GM21619 (cell line): ENCODE measurements at regions not wholly inside any gene's neighbourhood (a gene's known extent, or its start where the extent isn't known, plus 50 kb on each side); places are given as distances from the start of the nearest gene placed in this dataset.

Experiments used
- ATAC-seq: cut with Tn5 transposase; IDR thresholded peaks from one replicate; pipeline ENCODE4 v1.9.1; 2021; ENCODE audit not compliant: unreplicated experiment

DNA sequence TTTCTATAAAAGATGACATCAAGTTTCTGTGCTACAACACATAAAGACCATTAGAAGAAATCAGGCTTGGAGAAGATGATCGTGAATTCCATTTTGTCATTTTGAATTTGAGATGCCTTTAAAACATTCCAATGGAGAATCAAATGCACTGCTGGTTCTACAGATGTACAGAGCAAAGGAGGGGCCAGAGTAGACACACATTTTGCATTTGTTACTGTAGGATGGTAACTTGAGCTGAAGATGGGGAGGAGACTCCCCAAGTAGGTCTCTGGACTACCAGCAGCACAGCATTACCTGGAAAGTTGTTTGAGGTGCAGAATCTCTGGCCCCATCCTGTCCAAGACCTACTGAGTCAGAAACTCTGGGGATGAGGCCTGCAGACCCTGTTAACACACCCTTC lies 121.6 kb upstream of the RALGAPA2 start:
- ATAC-seq = no peak

DNA sequence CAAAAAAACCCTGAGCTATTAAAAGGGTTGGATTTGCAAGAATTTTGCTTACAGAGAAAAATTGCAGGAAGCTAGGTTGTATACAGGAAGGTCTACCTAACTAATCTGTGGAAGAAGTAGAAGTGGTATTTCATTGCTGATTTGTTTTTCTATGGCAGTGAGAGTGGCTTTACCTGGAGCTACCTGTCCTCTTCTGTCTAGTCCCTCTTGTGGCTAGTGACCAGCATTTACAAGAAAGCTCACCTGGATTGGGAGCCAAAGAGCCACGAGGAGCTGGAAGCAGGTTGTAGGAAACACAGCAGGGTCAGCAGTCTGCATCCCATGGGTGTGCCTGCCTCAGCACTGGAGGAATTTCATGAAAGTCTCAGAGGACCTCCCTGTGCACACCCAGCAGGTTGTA lies 120.3 kb upstream of the RALGAPA2 start:
- no peak for ATAC-seq

DNA sequence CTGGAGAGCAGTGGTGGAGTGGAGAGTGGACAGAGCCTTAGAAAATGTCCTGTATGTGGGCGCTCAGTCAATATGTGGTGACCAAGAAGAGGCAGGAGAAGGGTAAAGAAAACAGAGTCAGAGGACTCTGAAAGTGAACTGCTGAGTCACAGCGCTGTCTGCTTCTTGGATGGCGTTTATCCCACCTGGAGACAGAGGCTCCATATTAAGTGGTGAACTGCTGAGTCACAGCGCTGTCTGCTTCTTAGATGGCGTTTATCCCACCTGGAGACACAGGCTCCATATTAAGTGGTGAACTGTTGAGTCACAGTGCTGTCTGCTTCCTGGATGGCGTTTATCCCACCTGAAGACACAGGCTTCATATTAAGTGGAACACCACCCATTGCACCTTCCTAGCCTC lies 119.3 kb upstream of the RALGAPA2 start:
- ATAC-seq = no peak

DNA sequence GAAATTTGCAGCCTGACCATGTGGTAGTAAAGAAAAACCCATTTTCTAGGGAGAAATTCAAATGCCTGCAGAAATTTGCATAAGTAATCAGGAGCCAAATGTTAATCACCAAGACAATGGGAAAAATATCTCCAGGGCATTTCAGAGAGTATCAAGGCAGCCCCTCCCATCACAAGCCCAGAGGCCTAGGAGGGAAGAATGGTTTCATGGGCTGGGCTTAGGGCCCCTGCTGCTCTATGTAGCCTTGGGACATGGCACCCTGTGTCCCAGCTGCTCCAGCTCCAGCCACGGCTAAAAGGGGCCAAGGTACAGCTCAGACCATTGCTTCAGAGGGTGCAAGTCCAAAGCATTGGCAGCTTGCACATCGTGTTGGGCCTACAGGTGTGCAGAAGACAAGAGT lies 117.2 kb upstream of the RALGAPA2 start:
- no peak for ATAC-seq

DNA sequence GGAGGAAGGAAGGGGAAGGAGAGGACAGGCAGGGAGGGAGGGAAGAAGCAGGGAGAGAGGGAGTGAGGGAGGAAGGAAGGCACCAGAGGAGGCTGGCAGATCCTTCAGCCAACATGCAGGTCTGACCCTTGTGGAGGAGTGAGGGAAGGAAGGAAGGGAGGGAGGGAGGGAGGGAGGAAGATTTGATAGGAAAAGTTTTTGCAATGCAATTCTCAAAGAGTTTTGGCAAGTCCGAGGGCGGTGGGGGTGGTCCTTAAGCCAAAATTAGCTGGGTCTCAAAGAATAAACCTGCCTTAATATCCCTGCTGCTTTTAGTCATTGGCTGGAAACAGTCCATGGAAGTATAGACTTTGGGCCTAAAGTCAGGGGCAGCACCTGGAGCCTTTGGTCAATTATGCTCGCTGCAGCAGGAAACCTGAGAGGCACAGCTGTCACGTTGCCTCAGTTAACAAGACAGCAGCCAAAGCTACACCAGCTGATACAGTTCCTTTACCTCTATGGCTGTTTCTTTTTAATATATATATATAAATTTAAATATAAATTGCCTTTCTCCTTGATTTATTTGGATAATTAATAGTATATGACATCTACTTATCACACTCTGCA lies 115.7 kb upstream of the RALGAPA2 start:
- no peak for ATAC-seq

DNA sequence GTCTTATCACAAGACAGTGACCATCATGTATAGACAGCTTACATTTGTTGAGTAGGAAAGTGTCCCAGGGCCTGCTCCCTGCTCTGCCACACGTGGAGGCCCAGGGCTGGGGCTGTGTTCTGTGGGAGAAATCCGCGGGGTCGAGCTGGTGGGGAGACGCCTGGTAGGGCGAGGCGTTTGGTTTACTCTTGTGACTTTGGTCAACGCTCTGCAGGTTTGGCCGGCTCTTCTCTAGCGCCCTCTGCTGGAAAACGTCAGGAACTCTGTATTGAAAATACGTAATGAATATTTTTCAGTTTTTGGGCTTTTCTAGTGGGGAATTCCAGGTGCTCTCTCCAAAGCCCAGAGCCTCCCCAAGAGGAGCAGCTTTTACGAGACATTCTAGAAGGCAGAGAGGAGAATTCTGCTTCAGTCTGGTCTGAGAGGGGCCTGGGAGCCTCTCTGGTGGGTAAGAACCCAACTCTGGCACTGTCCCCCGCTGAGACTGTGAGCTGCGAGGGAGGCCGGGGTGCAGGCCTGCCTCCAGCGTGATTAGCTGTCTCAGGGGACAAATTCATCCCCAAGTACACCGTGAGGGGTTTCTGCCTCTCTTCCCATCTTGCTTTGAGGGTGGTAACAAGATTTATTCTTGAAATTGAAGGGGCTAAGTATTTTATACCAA lies 112.6 kb upstream of the RALGAPA2 start:
- ATAC-seq = peak; percentile 83

DNA sequence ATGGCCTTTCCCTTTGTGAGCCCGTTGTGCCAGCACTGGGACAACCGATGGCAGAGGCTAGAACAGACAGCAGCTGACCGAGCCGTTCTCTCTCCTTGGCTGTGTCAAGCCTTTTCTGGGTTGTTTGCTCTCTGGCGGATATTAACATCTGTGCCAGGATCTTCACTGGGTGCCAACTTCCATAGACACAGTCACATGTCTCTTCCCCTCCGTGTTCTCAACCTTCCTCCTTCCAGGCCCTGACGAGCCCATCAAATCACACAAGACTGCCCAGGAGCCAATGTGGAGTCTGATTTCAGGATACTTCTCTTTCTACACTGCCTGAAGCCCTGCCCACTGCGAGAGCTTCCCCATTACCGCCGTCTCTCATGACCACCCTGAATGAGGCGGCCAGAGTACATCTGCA lies 111.0 kb upstream of the RALGAPA2 start:
- ATAC-seq = no peak

DNA sequence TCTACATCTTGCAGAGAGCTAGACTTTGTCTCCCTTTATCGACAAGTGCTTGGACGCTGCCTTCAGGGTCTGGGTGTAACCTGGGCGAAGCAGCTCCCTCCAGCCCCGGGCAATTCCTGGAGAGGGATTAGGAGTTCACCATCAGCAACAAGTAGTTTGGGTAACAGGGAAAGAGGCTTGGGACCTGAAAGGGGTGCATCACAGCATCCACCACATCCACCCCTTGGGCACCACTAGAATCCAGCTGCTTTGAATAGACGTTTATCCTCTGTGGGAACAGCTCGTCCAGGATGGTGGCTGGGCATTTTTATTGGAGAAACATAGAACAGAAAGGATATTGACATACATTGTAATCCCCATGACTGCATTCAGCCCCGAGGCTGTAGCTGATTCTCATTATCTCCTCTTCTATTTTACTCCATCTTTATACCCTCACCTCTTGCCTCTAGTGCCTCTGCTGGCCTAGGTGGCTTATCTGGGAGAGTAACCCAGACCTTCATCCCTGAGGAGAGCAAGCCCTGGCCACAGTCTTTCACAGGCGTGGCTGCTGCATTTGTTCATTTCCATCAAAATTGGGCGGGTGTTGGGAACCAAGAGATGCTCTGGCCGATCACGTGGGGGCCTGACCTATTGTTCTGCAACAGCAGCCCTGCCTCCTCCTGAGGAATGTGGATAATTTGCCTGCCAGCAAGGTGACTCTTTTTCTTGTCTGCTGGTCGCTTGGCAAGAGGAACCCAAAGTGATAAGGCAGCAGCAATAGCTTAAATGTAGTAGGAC lies 109.2 kb upstream of the RALGAPA2 start:
- no peak for ATAC-seq

DNA sequence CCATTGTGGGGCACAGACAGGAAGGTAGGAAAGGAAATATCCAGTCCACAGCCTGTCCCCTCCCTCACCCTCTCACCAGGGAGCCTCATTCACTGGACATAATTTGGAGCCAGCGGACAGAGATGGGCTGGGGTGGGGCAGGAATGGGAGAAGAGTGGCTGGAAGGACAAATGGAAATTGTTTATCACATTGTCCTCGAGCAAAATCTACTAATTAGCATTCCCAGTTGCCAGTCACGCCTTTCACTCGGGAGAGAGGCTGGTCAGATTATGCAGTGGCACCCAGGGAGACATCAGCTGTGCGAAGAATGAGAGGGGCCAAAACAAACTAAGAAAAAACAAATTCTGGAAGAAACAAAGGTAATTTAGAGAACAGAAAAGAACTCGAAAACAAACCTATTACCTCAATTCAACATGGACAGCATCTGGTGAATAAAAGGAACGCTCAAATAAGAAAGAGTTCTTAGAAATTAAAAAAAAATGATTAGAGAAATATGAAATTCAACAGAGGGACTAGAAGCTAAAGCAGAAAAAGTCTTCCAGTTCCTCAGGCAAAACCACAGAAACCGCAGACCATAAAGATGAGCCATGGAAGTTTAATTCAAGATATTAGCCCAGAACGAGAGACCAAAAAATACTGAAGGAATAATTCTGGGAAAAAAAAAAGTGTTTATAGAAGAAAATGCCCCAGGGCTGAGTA lies 108.5 kb upstream of the RALGAPA2 start:
- no peak for ATAC-seq

DNA sequence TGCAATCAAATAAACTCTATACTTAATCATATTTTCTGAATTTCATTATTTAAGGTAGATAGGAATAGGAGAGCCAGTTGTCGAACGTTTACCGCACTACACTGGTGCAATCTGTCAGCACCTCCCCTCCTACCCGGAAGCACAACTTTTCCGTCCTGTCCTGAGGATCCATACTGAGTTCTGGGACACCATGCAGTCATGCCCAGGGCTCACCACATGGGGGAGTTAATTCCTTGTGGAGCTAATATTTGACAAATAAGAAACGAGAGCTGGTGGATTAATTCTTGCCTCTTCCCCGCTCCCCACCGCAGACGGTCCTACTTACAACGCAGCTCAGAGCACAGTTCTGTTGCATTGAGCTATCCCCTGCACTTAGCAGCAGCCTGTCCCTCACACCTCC lies 107.7 kb upstream of the RALGAPA2 start:
- ATAC-seq = no peak

DNA sequence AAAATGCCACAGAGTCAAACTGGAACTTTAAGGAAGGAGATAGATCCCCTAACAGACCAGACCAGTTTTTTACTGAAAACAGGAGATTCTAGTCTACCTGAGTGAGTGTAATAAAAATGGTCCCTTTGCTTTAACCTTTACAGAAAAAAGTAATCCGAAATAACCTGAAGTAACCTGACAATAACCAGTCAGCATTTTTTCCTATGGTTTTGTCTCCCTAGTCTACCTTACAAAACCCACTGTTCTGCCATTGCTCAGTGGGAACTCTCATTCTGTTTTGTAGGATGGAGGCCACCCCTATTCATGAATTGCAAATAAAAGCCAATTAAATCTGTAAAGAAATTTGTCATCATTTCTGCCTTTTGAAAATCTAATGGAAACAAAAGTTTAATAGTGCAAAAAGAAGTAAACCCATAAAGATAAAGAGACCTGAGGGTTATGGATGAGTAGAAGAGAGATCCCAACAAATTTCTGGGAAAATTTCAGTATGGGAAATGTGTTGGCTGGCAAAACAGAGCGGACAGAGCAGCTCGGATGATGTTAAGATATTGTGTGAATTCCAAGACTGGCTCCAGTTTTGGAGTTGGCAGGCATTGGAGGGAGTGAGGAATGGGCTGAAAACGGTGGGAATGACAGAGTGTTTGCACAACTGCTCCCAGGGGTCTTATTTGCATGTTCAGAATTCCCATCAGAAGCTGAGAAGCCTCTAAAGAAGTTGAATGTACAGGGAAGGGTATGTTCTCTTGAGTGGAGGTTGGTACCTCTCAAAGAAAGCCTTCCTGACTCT lies 104.7 kb upstream of the RALGAPA2 start:
- no peak for ATAC-seq

DNA sequence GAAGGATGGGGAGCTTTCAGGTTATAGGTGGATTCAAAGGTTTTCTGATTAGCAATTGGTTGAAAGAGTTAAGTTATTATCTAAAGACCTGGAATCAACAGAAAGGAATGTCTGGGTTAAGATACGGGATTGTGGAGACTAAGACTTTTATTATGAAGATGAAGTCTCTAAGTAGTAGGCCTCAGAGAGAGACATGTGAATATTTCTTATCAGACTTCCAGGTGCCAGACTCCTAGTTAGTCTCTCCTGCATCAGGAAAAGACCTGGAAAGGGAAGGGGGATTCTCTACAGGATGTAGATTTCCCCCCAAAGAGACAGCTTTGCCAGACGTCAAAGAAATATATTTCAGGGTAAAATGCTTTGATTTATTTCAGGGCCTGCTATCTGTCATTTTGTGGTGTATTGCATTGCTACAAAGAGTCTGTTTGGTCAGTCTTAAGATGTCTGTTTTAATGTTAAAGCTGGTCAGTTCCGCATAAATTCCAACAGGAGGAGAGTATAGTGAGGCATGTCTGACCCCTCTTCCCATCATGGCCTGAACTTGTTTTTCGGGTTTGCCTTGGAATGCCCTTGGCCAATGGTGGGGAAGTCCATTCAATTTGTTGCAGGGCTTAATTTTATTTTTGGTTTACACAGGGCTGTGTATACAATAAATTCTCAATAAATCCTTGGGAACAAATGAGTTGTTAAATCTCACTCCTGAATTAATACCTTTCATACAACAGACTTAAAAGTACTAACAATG lies 103.4 kb upstream of the RALGAPA2 start:
- no peak for ATAC-seq

DNA sequence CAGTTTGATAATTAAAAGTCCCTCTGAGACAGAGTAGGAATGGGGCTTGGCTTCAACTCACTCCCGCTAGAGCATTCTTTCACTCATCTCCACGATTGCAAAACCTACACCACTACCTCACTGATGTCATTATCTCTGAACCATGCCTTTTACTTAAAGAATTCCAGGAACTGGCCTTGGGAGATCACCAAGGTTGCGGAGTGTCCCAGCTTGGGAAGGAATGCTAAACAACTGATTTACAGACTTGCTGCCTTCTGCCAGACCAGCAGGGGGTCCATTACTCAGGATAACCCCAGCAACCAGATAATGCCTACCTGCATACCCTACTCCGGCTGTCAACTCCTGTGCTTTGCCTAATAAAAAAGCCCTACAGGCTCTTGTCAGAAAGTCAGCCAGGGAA lies 102.2 kb upstream of the RALGAPA2 start:
- no peak for ATAC-seq

DNA sequence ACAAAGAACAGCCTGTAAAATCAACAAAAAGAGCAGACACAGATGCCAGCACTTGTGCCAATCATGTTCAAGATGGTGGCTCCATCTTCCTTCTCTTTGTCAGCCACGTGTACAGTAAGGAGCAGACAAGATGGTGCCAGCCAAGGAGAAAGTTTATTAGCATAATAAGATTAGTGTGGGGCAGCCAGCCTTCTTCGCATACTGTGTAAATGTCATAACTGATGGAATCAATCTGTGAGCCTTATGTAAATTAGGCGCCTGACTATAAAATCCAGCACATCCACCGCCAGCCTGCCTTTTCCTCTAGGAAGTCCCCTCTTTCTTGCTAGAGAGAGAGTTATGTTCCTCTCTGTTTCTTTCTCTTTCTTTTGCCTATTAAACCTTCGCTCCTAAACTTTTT lies 99.7 kb upstream of the RALGAPA2 start:
- ATAC-seq = no peak

DNA sequence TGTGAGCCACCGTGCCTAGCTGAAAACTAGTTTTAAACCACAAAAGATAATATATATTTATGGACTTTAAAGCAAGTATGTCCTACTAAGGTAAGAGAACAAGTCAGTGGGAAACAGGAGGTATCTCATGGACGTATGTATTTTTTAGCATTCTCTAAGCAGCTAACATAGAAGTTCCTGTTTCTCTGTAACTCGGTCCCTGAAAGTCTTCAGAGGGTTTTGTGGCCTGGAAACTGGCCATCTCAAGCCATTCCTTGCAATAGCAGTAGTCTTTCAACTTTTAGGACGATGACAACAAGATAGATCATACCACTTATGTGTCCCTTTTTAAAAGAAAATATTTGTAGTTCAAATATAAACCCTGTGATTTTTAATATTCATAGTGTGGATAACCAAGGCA lies 95.6 kb upstream of the RALGAPA2 start:
- ATAC-seq = no peak

DNA sequence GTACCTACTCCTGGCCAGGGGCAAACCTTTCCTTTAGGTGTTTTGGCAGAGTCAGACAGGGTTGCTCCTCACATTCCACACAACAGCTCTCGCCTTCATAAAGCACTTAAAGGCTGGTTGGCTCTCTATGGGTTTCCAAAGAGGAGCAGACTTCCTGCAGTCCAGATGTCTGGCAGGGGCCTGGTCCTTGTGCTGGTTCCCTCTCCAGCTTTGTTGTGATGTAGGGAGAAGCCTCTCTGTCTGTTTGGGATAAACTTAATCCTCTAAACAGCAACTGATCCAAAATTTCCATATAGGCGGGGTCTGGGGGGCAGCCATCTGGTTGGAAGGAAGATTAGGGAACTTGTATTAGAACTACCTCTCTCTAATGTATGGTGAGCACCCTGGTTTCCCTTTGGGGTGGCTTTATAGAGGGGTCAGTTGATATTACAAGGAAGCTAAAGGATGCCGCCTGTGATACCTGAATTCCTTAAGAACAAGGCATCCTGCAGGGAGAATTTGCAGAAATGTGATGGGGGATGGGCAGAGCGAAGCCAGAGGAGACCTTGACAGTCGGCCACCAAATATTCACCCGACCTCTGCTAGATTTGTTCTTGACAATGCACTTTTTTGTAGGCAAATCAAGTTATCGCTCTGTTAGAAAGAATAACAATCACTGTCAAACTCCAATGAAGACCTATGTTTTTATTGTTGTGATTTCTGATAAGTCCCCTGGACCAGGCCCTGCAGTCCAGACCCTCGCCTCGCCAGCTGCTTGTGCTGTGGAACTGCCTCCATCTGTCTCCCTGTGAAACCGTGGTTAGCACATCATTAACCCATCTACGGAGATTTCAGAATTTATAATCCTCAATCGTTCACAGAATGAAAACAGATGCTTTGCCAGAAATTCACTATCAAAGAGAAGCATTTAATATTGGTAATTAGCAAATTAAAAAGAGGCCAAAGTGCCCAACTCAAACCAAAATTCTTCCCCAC lies 94.0 kb upstream of the RALGAPA2 start:
- no peak for ATAC-seq

DNA sequence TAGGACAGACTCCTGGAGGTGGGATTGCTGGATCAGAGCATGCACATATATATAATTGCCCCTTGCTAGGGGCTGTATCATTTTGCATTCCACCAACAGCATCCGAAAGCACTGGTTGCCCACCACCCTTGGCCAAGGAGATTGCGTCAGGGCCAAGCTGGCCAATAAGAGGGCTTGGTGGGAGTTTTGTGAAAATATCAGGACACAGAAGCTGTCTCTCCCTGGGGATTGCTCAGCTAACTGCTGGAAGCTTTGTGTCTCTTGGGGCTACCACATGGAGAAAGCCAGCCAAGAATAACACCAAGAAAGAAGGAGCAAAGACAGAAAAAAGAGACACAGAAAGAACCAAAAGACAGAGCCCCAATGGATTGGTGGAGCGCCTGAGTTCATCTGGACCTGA lies 90.6 kb upstream of the RALGAPA2 start:
- no peak for ATAC-seq

DNA sequence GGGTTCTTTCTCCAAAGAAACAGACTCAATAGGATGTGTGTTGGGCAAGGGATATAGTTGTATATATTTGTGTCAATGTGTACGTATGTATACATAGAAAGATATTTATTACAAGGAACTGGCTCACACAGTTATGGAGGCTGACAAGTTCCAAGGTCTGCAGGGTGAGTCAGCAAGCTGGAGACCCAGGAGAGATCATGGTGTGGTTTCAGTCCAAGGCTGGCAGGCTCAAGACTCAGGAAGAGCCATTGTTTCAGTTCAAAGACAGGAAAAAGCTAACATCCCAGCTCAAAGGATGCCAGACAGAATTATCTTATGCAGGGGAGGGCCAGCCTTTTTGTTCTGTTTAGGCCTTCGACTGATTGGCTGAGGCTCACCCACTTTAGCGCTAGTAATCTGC lies 89.9 kb upstream of the RALGAPA2 start:
- no peak for ATAC-seq

DNA sequence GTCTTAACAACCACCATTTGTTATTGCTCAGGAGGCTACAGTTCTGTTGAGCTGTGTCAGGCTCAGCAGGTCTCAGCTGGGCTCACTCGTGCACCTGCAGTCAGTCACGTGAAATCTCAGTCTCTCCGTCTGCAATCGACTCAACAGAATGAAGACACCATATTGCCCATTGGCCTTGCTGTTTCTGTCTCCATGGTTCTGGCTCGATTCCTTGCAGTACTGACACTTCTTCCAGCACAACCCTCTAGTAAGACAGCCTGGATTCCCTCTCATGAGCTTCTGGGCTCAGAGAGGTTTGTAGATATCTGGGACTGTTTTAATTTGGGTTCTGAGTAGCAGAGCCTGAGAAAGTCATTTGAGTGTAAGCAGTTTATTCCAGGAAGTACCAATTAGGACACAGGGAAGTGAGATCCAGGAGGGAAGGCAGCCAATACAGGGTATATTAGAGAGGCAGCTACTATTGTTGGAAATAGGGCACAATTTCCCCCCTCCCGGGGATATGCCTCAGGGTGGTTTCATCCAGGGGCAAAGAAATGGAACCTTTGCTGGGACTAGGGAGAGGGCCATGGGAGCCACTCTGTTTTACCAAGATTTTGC lies 87.4 kb upstream of the RALGAPA2 start:
- ATAC-seq = no peak
